ENCODE measurements at regions not wholly inside any gene's neighbourhood (a gene's known extent, or its start where the extent isn't known, plus 50 kb on each side); places are given as distances from the start of the nearest gene placed in this dataset.

DNA sequence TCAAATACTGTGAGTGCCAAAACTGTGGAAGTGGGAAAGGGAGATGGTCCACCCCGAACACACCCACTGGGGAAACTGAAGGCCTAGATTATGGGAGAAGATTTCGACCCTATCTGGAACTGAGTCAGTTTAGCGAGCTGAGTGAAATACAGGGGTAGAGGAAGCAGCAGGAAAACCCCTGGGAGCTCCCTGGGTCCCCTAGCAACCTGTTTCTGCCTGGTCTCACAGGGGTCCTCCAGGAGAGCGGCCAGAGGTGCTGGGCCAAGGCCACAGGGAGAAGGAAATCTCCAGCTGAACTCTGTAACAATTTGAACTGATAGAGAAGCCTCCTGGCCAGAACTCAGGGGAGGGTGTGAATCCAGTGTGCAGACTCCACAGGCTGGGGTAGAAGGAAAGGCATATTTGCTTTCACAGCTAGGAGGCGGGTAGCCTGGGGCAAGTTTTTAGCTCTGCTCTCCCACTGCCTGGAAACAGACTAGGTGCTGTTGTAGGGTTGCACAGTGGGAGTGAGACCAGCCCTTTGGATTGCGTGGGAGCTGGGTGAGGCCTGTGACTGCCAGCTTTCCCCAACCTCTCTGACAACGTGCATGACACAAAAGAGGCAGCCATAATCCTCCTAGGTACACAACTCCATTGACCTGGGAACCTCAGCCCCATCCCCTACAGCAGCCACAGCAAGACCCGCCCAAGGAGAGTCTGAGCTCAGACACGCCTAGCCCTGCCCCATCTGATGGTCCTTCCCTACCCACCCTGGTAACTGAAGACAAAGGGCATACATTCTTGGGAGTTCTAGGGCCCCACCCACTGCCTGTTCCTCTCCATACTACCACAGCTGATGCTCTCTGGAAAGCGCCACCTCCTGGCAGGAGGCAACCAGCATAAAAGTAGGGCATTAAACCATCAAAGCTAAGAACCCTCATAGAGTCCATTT, 78.8 kb upstream of the GPBP1 start:
- H3K27ac Mint-ChIP-seq: peak overlapping the region in 2 of 3 experiments; percentile 38 to 57; a peak in 3 of 7 replicates
- TF ChIP-seq, protein P1, sequence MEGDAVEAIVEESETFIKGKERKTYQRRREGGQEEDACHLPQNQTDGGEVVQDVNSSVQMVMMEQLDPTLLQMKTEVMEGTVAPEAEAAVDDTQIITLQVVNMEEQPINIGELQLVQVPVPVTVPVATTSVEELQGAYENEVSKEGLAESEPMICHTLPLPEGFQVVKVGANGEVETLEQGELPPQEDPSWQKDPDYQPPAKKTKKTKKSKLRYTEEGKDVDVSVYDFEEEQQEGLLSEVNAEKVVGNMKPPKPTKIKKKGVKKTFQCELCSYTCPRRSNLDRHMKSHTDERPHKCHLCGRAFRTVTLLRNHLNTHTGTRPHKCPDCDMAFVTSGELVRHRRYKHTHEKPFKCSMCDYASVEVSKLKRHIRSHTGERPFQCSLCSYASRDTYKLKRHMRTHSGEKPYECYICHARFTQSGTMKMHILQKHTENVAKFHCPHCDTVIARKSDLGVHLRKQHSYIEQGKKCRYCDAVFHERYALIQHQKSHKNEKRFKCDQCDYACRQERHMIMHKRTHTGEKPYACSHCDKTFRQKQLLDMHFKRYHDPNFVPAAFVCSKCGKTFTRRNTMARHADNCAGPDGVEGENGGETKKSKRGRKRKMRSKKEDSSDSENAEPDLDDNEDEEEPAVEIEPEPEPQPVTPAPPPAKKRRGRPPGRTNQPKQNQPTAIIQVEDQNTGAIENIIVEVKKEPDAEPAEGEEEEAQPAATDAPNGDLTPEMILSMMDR (conservative IDR thresholded peaks at IDR 0.05): peak; percentile 74
- peak overlapping the region; percentile 12 for H2AFZ ChIP-seq (ENCODE audit: low read length)

More for the DNA sequence above, 78.8 kb upstream of the GPBP1 start:
- H3K4me1 Mint-ChIP-seq: peaks cover 6 to 15% of the 10 kb centered on the region in 2 experiments
- Histone ChIP-seq H2BK15ac (ENCODE audit: low read depth, low read length) (no peak overlapping the region), H2BK20ac (ENCODE audit: low read depth, low read length, poor library complexity, severe bottlenecking) (no peak overlapping the region), H3K4me1 (ENCODE audit: insufficient read depth, low read length) (no peaks in the 10 kb centered on the region), H3K4me2 (ENCODE audit: insufficient read depth, insufficient read length, low read length) (no peak overlapping the region), H3K23me2 (ENCODE audit: insufficient read length, low read depth, low read length, poor library complexity, severe bottlenecking) (no peaks in the 10 kb centered on the region), H2BK12ac (ENCODE audit: insufficient read length, low read depth, low read length) (peak overlapping the region; percentile 45), H3K56ac (ENCODE audit: insufficient read length, low read depth, low read length) (no peak overlapping the region), H2BK120ac (ENCODE audit: low read depth, low read length, poor library complexity, severe bottlenecking) (no peak overlapping the region), H3K79me1 (ENCODE audit: insufficient read depth, low read depth, low read length, poor library complexity, severe bottlenecking) (no peaks in the 10 kb centered on the region), H2AK5ac (ENCODE audit: insufficient read length, low read length) (no peak overlapping the region), H2BK5ac (ENCODE audit: insufficient read length, low read length) (no peak overlapping the region), H4K91ac (ENCODE audit: insufficient read length, low read depth, low read length) (no peak overlapping the region), H3K9me3 (ENCODE audit: control insufficient read depth, low read depth, low read length) (no peaks in the 10 kb centered on the region), H3K9ac (ENCODE audit: extremely low read depth, insufficient read length, low read length) (no peak overlapping the region), H4K20me1 (ENCODE audit: control insufficient read depth, insufficient read depth, insufficient read length) (no peaks in the 10 kb centered on the region), H3K23ac (ENCODE audit: insufficient read length, low read depth, low read length) (no peak overlapping the region), H3T11ph (ENCODE audit: low read length) (no peak overlapping the region), H4K5ac (ENCODE audit: insufficient read length, low read depth, low read length) (no peak overlapping the region), H3K79me2 (ENCODE audit: insufficient read depth, low read length) (no peaks in the 10 kb centered on the region), H3K18ac (ENCODE audit: insufficient read length, low read depth, low read length) (peak overlapping the region; percentile 7), H4K8ac (replicated peaks; ENCODE audit: insufficient read length, low read depth, low read length) (no peak overlapping the region), H3K4ac (ENCODE audit: low read depth, low read length) (no peak overlapping the region), H3K27ac (ENCODE audit: insufficient read length, low read depth, low read length) (no peak overlapping the region), H3K14ac (ENCODE audit: insufficient read depth, low read length) (peak overlapping the region; percentile 65; the same call in 1 of the 2 replicates), H3K27me3 (ENCODE audit: insufficient read depth, low read length) (no peaks in the 10 kb centered on the region)
- H3K9me3 Mint-ChIP-seq: peaks cover 8 to 15% of the 10 kb centered on the region in 2 experiments
- no CpG with 5 or more reads among the region's 10 CpGs for WGBS (ENCODE audit: extremely low coverage, insufficient read length, low lambda C conversion rate)
- H3K27me3 Mint-ChIP-seq (ENCODE audit: low read depth): peaks cover 3% of the 10 kb centered on the region; the same call in 1 of the 2 replicates
- peak; percentile 88 for DNase-seq
- peaks cover 2 to 8% (median 5%) of the 10 kb centered on the region in 3 experiments; a peak in 6 of 7 replicates for H3K36me3 Mint-ChIP-seq (ENCODE audit: insufficient read depth in 1 of 3, low read depth in 3 of 3)
- no peak overlapping the region for H3K4me3 Mint-ChIP-seq

Measured in H9 (cell line).